GM12873 (cell line): ENCODE measurements at regions not wholly inside any gene's neighbourhood (a gene's known extent, or its start where the extent isn't known, plus 50 kb on each side); places are given as distances from the start of the nearest gene placed in this dataset.

Source experiments
- CTCF ChIP-seq: IDR thresholded peaks from 2 replicates; pipeline ENCODE4 v1.5.1; 2012; ENCODE audit warnings: low read depth, mild to moderate bottlenecking, moderate library complexity, low read length, control low read depth; ENCODE audit not compliant: insufficient read depth; ENCODE audit errors: missing control alignments

- no peak for TF ChIP-seq CTCF
Measured at GRCh38 chr4:135365065-135365464, 1163.5 kb upstream of the PABPC4L start.

- TF ChIP-seq CTCF = no peak
Measured at GRCh38 chr4:135359128-135359527, 1157.5 kb upstream of the PABPC4L start.

GRCh38 chr4:135357091-135357490 lies 1155.5 kb upstream of the PABPC4L start:
- no peak for TF ChIP-seq CTCF

GRCh38 chr4:135354876-135355275 lies 1153.3 kb upstream of the PABPC4L start:
- TF ChIP-seq CTCF = no peak

GRCh38 chr4:135353008-135353407 lies 1151.4 kb upstream of the PABPC4L start:
- TF ChIP-seq CTCF = no peak

- TF ChIP-seq CTCF = no peak
Measured at GRCh38 chr4:135344492-135344891, 1142.9 kb upstream of the PABPC4L start.

GRCh38 chr4:135338181-135338580 lies 1136.6 kb upstream of the PABPC4L start:
- TF ChIP-seq CTCF = no peak

- no peak for TF ChIP-seq CTCF
Measured at GRCh38 chr4:135325264-135325663, 1123.7 kb upstream of the PABPC4L start.
